T-helper 2 cell treated with Interferon-gamma antibody and Interleukin-4, amounts not matched to agents 5 μg/mL and 100 μg/mL, for 36 hours (primary cell): ENCODE measurements at regions not wholly inside any gene's neighbourhood (a gene's known extent, or its start where the extent isn't known, plus 50 kb on each side); places are given as distances from the start of the nearest gene placed in this dataset.
"Not testable (repeated sequence)": the region's sequence is repeated elsewhere in the genome, so short reads cannot be mapped to it uniquely, and the experiment has no call there.

Source experiments
- DNase-seq: peaks from one replicate; pipeline ENCODE4 v3.0.0; 2021; ENCODE audit warnings: low spot score
- H3K27ac Mint-ChIP-seq: one replicate; pipeline ENCODE4 v1.8.0; 2021; ENCODE audit warnings: mild to moderate bottlenecking, mixed read lengths
- H3K27me3 Mint-ChIP-seq: one replicate; pipeline ENCODE4 v1.8.0; 2021; ENCODE audit warnings: low read depth, mixed read lengths
- H3K36me3 Mint-ChIP-seq: one replicate; pipeline ENCODE4 v1.8.0; 2021; ENCODE audit warnings: low read depth, mixed read lengths
- H3K4me1 Mint-ChIP-seq: one replicate; pipeline ENCODE4 v1.8.0; 2021; ENCODE audit warnings: low read depth, mixed read lengths
- H3K4me3 Mint-ChIP-seq: one replicate; pipeline ENCODE4 v1.8.0; 2022; ENCODE audit warnings: mild to moderate bottlenecking, moderate library complexity, mixed read lengths
- H3K9me3 Mint-ChIP-seq: one replicate; pipeline ENCODE4 v1.8.0; 2021; ENCODE audit warnings: mixed read lengths

GRCh38 chr9:78409928-78410510 lies 113.1 kb downstream of the PSAT1 start:
- not testable (repeated sequence) for H3K27me3 Mint-ChIP-seq, H3K4me1 Mint-ChIP-seq, H3K27ac Mint-ChIP-seq, H3K36me3 Mint-ChIP-seq, H3K4me3 Mint-ChIP-seq, H3K9me3 Mint-ChIP-seq, DNase-seq

- Mint-ChIP-seq H3K4me1 (no peaks in the 10 kb centered on the region), H3K36me3 (no peaks in the 10 kb centered on the region), H3K9me3 (no peaks in the 10 kb centered on the region), H3K27me3 (peaks cover 6% of the 10 kb centered on the region), H3K4me3 (no peak overlapping the region), H3K27ac (no peak overlapping the region)
- DNase-seq: no peak
These were observed 125.4 kb downstream of the PSAT1 start for GRCh38 chr9:78422309-78422708.

GRCh38 chr9:78424299-78424698 lies 127.4 kb downstream of the PSAT1 start:
- H3K36me3 Mint-ChIP-seq: no peaks in the 10 kb centered on the region
- no peak overlapping the region for H3K27ac Mint-ChIP-seq
- peaks cover 8% of the 10 kb centered on the region for H3K9me3 Mint-ChIP-seq
- peaks cover 9% of the 10 kb centered on the region for H3K27me3 Mint-ChIP-seq
- H3K4me3 Mint-ChIP-seq: no peak overlapping the region
- peaks cover 5% of the 10 kb centered on the region for H3K4me1 Mint-ChIP-seq
- DNase-seq: no peak

DNA sequence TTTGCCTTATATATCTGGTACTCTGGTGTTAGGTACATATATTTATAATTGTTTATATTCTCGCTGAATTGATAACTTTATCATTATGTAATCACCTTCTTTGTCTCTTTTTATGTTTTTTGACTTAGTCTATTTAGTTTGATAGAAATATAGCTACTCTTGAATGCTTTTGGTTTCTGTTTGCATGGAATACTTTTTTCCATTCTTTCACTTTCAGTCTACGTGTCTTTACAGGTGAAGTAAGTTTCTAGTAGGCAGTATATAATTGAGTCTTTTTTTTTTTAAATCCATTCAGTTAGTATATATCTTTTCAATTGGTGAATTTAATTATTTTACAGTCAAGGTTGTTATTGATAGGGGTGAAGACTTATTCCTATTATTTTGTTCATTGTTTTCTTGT lies 131.7 kb downstream of the PSAT1 start:
- Mint-ChIP-seq H3K36me3 (no peaks in the 10 kb centered on the region), H3K27me3 (peaks cover 9% of the 10 kb centered on the region), H3K27ac (peak overlapping the region; percentile 12), H3K4me1 (peaks cover 5% of the 10 kb centered on the region), H3K9me3 (peaks cover 9% of the 10 kb centered on the region), H3K4me3 (no peak overlapping the region)
- DNase-seq: no peak

DNA sequence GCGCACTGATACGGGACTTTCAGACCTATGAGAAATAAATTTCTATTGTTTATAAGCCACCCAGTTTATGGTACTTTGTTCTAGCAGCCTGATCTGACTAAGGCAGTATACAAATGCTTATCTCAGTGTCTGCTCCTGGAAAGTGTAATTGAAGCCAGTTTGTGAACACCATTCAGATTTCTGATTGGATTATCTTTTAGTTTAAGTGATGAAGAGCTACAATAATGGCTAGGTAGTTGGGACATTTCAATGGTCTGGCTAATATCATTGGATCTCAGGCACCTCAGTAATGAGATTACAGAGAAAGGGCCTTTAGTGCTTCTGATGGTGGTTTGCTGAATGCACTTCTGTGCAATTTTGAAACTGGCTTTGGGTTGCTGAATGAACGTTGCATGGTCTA lies 133.5 kb downstream of the PSAT1 start:
- peaks cover 9% of the 10 kb centered on the region for H3K9me3 Mint-ChIP-seq
- no peak overlapping the region for H3K27ac Mint-ChIP-seq
- H3K4me3 Mint-ChIP-seq: no peak overlapping the region
- H3K27me3 Mint-ChIP-seq: peaks cover 9% of the 10 kb centered on the region
- DNase-seq: no peak
- H3K36me3 Mint-ChIP-seq: no peaks in the 10 kb centered on the region
- peaks cover 5% of the 10 kb centered on the region for H3K4me1 Mint-ChIP-seq

DNA sequence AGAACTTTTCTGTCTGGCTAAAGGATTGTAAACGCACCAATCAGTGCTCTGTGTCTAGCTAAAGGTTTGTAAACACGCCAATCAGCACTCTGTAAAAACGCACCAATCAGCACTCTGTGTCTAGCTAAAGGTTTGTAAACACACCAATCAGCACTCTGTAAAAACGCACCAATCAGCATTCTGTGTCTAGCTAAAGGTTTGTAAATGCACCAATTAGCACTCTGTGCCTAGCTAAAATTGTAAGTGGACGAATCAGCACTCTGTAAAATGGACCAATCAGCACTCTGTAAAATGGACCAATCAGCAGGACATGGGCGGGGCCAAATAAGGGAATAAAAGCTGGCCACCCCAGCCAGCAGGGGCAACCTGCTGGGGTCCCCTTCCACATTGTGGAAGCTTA lies 134.1 kb downstream of the PSAT1 start:
- H3K4me3 Mint-ChIP-seq, H3K36me3 Mint-ChIP-seq, H3K27me3 Mint-ChIP-seq, DNase-seq, H3K4me1 Mint-ChIP-seq, H3K9me3 Mint-ChIP-seq, H3K27ac Mint-ChIP-seq: not testable (repeated sequence)

GRCh38 chr9:78436873-78437272 lies 139.9 kb downstream of the PSAT1 start:
- Mint-ChIP-seq H3K9me3 (no peaks in the 10 kb centered on the region), H3K36me3 (no peaks in the 10 kb centered on the region), H3K27me3 (peaks cover 18% of the 10 kb centered on the region), H3K4me1 (no peaks in the 10 kb centered on the region), H3K27ac (no peak overlapping the region), H3K4me3 (no peak overlapping the region)
- DNase-seq: no peak

- Mint-ChIP-seq H3K4me3 (no peak overlapping the region), H3K9me3 (no peaks in the 10 kb centered on the region), H3K27ac (no peak overlapping the region), H3K27me3 (peaks cover 18% of the 10 kb centered on the region), H3K4me1 (no peaks in the 10 kb centered on the region), H3K36me3 (no peaks in the 10 kb centered on the region)
- no peak for DNase-seq
These were observed 140.4 kb downstream of the PSAT1 start for GRCh38 chr9:78437296-78437695.

GRCh38 chr9:78437806-78438205 lies 140.9 kb downstream of the PSAT1 start:
- Mint-ChIP-seq H3K9me3 (no peaks in the 10 kb centered on the region), H3K27me3 (peaks cover 18% of the 10 kb centered on the region), H3K4me3 (no peak overlapping the region), H3K36me3 (no peaks in the 10 kb centered on the region), H3K27ac (no peak overlapping the region), H3K4me1 (no peaks in the 10 kb centered on the region)
- DNase-seq: no peak

- H3K9me3 Mint-ChIP-seq: no peaks in the 10 kb centered on the region
- H3K27ac Mint-ChIP-seq: no peak overlapping the region
- no peaks in the 10 kb centered on the region for H3K4me1 Mint-ChIP-seq
- peaks cover 18% of the 10 kb centered on the region for H3K27me3 Mint-ChIP-seq
- no peaks in the 10 kb centered on the region for H3K36me3 Mint-ChIP-seq
- H3K4me3 Mint-ChIP-seq: no peak overlapping the region
- no peak for DNase-seq
These were observed 141.3 kb downstream of the PSAT1 start for GRCh38 chr9:78438211-78438610.

DNA sequence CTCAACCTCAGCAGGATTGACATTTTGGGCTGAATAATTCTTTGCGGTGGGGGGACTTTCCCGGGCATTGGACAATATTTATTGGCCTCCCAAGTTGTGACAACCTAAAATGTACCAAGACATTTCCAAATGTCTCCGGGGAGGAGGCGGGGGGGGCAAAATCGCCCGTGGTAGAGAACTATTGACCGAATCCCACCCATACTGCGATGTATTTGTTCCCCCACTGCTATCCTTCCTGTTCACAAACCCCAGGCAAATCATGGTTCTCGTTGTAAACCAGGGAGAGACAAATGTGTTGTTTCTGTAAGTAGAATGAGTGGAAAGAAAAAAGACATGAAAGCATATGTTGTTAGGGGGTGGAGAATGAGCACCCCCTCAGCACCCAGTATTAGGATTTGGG lies 141.9 kb downstream of the PSAT1 start:
- Mint-ChIP-seq H3K27ac (no peak overlapping the region), H3K27me3 (peaks cover 18% of the 10 kb centered on the region)

DNA sequence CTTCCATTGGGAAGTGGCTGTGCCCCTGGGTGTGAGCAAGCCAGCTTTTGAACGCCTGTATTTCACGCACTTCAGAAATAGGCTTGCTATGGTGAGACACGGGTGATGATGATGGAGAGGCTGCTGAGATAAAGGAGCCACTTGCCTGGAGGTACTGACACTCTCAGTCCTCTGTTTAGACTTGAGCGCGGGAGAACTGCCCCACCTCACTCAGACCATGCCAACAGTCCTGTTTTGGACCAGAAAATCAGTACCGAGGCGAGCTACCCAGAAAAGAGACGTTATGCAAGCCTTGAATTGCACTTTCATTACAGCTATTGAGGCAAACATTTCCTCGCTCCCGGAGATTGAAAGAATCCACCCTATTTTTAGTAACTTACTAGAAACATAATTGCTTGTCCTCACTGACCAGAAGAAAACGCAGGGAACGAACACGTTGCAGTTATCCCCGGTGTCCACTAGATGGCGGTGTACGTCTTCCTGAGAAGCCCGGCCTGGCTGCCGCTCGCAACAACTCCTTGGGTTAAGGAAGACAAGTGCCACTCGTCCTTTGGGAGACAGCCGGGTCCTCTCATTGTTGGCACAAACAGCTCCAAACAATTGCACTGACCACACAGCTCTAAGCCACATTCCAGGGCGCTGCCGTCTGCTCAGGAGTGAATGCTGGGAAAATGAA lies 142.4 kb downstream of the PSAT1 start:
- Mint-ChIP-seq H3K36me3 (no peaks in the 10 kb centered on the region), H3K27ac (no peak overlapping the region), H3K4me1 (no peaks in the 10 kb centered on the region), H3K9me3 (no peaks in the 10 kb centered on the region), H3K27me3 (peaks cover 18% of the 10 kb centered on the region), H3K4me3 (no peak overlapping the region)
- DNase-seq: peak; percentile 34

More for the DNA sequence above, 141.9 kb downstream of the PSAT1 start:
- Mint-ChIP-seq H3K36me3 (no peaks in the 10 kb centered on the region), H3K4me3 (no peak overlapping the region), H3K4me1 (no peaks in the 10 kb centered on the region), H3K9me3 (no peaks in the 10 kb centered on the region)
- DNase-seq: no peak

DNA sequence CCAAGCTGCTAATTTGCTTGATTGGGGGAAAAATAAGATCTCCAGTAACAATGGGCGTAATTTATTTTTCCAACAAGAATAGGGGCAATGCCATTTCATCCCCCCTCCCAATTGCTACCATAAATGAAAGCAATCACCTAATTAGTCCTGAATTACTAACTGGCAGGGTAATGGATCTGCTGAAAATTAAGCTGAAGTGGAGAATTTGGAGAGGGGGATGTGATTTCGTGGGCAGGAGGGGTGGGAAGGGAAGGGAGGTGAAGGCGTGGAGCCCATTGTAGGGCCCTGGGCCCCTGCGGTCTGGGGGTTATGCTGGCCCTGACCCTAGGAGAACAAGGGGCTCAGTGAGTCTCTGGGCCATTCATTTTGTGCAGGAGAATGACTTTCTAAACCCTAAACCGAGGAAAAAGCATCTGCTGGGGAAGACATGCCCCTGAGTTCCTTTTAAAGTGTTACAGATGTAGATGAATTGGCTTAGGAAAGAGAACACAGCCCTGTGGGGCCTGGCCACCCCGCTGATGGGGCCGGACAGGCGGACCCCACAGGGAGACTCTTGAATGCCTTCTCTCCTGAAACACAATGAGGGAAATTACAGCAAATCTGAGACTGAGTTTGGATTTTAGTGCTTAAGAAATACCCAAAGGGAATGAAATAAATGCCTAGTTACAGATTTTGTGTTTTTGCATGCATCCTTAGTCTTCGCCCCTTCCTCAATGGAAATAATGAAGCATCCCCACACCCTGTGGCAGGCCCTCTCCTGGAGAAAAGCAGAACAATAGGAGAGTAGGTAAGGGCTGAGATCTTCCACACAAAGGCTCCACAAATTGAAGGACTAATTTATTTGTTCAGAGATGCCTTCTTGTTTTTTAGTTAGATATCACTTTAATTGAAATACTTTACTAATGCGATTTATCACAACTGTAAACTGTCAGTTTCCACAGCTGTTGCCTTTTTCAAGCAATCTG lies 143.2 kb downstream of the PSAT1 start:
- Mint-ChIP-seq H3K27me3 (peaks cover 18% of the 10 kb centered on the region), H3K27ac (no peak overlapping the region), H3K4me3 (no peak overlapping the region), H3K9me3 (no peaks in the 10 kb centered on the region), H3K36me3 (no peaks in the 10 kb centered on the region), H3K4me1 (no peaks in the 10 kb centered on the region)
- no peak for DNase-seq

GRCh38 chr9:78441396-78441795 lies 144.5 kb downstream of the PSAT1 start:
- no peak overlapping the region for H3K27ac Mint-ChIP-seq
- no peak for DNase-seq
- H3K27me3 Mint-ChIP-seq: peaks cover 14% of the 10 kb centered on the region
- H3K4me3 Mint-ChIP-seq: no peak overlapping the region
- H3K36me3 Mint-ChIP-seq: no peaks in the 10 kb centered on the region
- no peaks in the 10 kb centered on the region for H3K9me3 Mint-ChIP-seq
- no peaks in the 10 kb centered on the region for H3K4me1 Mint-ChIP-seq
